GM19025 (cell line): ENCODE measurements at regions not wholly inside any gene's neighbourhood (a gene's known extent, or its start where the extent isn't known, plus 50 kb on each side); places are given as distances from the start of the nearest gene placed in this dataset.
"Not testable (repeated sequence)": the region's sequence is repeated elsewhere in the genome, so short reads cannot be mapped to it uniquely, and the experiment has no call there.

ENCODE experiments used
- ATAC-seq: cut with Tn5 transposase; IDR thresholded peaks from one replicate; pipeline ENCODE4 v1.9.1; 2021; ENCODE audit warnings: mild to moderate bottlenecking, low read depth, moderate library complexity; ENCODE audit not compliant: unreplicated experiment

GRCh38 chr2:116911540-116911939 is 903.0 kb upstream of the DDX18 start:
- ATAC-seq = no peak

GRCh38 chr2:116915673-116916072 is 898.8 kb upstream of the DDX18 start:
- no peak for ATAC-seq

GRCh38 chr2:116917196-116917595 is 897.3 kb upstream of the DDX18 start:
- no peak for ATAC-seq

- ATAC-seq = no peak
These were observed 895.9 kb upstream of the DDX18 start for GRCh38 chr2:116918574-116918973.

- ATAC-seq = no peak
These were observed 892.1 kb upstream of the DDX18 start for GRCh38 chr2:116922414-116922813.

- ATAC-seq = no peak
These were observed 890.0 kb upstream of the DDX18 start for GRCh38 chr2:116924509-116924908.

- ATAC-seq = no peak
These were observed 879.2 kb upstream of the DDX18 start for GRCh38 chr2:116935097-116935814.

GRCh38 chr2:116948258-116948657 is 866.2 kb upstream of the DDX18 start:
- ATAC-seq = no peak

GRCh38 chr2:116949249-116949648 is 865.2 kb upstream of the DDX18 start:
- no peak for ATAC-seq

- ATAC-seq = no peak
These were observed 862.2 kb upstream of the DDX18 start for GRCh38 chr2:116952254-116952653.

- ATAC-seq = no peak
These were observed 858.8 kb upstream of the DDX18 start for GRCh38 chr2:116955646-116956045.

- no peak for ATAC-seq
These were observed 838.9 kb upstream of the DDX18 start for GRCh38 chr2:116975608-116976007.

GRCh38 chr2:116979916-116980764 is 834.4 kb upstream of the DDX18 start:
- no peak for ATAC-seq

- ATAC-seq = no peak
These were observed 827.0 kb upstream of the DDX18 start for GRCh38 chr2:116987447-116987846.

- ATAC-seq = no peak
These were observed 826.2 kb upstream of the DDX18 start for GRCh38 chr2:116988303-116988702.

GRCh38 chr2:117019357-117019756 is 795.1 kb upstream of the DDX18 start:
- ATAC-seq = no peak

- ATAC-seq = no peak
These were observed 786.8 kb upstream of the DDX18 start for GRCh38 chr2:117027646-117028045.

- not testable (repeated sequence) for ATAC-seq
These were observed 785.8 kb upstream of the DDX18 start for GRCh38 chr2:117028708-117029107.

- no peak for ATAC-seq
These were observed 758.8 kb upstream of the DDX18 start for GRCh38 chr2:117055499-117056375.

GRCh38 chr2:117056376-117056748 is 758.1 kb upstream of the DDX18 start:
- no peak for ATAC-seq

- ATAC-seq = no peak
These were observed 757.5 kb upstream of the DDX18 start for GRCh38 chr2:117057016-117057415.
